Fibroblast of the conjunctiva (primary cell): ENCODE measurements at regions not wholly inside any gene's neighbourhood (a gene's known extent, or its start where the extent isn't known, plus 50 kb on each side); places are given as distances from the start of the nearest gene placed in this dataset.
"Not testable (repeated sequence)": the region's sequence is repeated elsewhere in the genome, so short reads cannot be mapped to it uniquely, and the experiment has no call there.

Experiments
- DNase-seq: peaks from one replicate; pipeline ENCODE4 v3.0.0-alpha.2; 2010; ENCODE audit warnings: low read depth

DNA sequence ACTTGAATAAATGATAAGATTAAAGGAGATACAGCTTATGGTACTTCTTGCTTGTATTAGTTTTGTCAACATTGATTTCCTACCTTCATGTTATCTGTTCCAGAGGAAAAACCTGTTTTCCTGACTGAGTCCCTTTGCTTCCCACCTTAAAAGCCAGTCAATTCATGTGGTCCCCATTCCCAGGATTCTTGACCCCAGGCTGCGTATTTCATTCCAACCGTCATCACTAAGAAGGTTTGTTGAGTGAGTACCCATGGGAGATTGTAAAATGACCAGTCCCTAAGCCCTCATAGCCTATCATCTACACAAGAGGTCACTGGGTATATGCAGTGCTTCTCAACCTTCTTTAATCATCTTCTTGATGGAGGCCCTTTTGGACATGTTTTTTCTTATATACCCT lies 52.2 kb downstream of the BEX3 start:
- no peak for DNase-seq

DNA sequence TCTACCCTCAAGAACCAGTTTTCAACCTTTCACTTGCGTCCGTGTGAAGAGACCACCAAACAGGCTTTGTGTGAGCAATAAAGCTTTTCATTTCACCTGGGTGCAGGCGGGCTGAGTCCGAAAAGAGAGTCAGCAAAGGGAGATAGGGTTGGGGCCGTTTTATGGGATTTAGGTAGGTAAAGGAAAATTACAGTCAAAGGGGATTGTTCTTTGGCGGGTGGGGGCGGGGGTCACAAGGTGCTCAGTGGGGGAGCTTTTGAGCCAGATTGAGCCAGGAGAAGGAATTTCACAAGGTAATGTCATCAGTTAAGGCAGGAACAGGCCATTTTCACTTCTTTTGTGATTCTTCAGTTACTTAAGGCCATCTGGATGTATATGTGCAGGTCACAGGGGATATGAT lies 52.7 kb downstream of the BEX3 start:
- DNase-seq: not testable (repeated sequence)

DNA sequence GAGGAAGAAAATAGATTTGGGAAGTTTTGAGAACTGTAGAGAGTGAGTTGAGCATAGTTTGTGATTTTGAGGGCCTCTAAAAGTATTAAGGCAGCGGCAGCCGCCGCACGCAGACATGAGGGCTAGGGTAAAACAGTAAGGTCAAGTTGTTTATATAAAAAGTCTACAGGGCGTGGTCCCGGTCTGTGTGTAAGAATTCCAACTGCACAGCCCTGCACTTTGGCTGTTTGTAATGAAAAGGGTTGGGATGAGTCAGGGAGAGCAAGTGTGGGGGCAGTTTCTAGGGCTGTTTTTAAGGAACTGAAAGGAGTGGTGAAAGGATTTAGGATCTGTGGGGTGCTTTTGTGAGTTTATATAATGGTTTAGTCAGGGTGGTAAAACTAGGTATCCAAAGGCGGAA lies 55.0 kb downstream of the BEX3 start:
- no peak for DNase-seq

DNA sequence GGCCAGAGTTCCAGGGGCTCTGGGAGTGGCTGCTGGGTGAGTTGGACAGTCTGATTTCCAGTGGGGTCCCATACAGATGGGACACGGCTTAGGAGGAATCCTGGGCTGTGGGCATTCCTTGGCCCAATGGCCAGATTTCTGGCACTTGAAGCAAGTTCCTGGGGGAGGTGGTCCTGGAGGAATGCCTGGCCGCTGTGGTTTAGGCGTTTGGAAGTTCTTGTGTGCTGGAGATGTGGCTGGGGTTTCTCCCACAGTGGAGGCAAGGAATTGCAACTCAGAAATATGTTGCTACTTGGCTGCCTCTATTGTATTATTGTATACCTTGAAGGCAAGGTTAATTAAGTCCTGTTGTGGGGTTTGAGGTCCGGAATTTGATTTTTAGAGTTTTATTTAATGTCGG lies 56.5 kb downstream of the BEX3 start:
- not testable (repeated sequence) for DNase-seq

DNA sequence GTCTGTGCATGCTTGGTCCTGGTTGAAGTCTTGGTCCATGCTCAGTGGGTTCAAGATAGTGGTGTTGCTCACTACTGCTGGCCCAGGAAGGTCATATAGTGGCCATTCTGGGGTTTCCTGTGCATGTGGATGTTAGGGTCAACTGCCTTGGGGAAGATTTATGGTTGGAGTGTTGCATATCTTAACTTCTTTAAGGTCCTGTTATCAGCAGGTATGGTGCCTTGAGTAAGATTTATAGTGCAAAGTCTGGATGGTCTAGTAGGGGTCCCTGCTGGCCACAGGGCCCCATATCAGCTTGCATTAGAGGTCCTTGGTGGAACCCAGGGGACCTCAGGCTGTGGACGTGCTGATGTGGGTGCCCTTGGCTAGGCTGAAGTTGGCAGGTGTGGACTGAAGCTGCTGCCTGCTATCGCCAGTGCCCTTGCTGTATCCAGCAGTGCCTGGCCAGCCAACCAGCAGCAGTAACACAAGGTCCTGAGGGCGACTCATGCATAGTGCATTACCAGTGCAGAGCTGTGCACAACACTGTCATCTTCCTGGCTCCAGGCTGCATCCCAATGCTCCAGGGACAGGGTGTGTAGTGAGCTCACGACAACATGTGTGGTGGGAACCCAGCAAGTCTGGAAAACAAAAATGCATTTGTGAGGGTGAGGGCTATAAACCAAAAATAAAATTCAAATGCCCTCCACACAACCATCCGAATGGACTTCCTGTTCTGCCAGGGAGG lies 61.0 kb downstream of the BEX3 start:
- DNase-seq: no peak

DNA sequence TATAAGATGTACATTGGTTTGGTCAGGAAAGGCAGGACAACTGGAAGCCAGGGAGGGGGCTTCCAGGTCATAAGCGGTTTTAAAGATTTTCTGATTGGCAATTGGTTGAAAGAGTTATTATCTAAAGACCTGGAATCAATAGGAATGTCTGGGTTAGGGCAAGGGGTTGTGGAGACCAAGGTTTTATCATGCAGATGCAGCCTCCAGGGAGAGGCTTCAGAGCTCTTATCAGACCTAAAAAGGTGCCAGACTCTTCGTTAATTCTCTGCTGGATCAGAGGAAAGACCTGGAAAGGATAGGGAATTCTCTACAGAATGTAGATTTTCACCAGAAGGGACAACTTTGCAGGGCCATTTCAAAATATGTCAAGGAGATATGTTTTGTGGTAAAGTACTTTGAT lies 62.8 kb downstream of the BEX3 start:
- DNase-seq: no peak

DNA sequence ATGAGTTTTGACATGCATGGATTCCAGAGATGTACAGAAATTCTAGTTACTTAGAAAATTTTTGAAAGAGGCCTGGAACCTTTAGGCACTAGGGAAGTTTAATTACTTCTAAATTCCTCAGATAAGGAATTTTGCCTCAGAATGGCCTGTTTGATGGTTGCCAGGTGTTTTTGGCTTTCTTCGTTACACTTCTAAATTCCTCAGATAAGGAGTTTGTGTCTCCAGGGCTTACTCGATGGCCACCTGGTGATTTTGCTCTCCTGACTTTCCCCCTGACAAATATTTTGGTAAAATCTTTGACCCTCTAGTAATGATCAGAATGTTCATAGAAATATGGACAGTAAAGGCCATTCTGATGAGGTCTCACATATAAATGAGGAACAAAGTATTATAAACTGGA lies 64.3 kb downstream of the BEX3 start:
- no peak for DNase-seq

DNA sequence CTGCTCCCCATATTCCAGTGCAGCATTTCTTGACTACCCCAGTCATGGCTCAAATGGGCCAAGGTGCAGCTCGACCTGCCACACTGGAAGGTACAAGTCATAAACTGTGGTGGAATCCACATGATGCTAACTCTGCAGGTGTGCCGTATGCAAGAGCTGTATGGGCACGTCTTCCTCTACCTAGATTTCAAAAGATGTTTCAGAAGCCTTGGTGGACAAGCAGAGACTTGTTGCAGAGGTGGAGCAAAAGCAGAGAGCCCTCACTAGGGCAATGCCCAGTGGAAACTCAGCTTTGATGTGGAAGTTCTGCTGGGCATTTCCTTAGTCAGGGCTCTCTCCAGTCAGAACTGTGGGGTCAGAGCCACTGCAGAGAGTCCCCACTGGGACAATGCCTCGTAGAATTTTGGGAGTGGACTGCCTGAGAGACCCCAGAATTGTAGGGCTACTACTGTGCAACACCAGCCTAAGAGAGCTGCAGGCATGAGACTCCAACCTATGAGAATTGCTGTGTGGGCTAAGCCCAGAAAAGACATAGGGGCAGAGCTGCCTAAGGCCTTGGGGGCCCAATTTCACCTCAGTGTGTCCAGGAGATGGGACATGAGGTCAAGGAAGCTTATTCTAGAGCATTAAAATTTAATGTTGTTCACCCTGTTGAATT lies 65.7 kb downstream of the BEX3 start:
- no peak for DNase-seq

DNA sequence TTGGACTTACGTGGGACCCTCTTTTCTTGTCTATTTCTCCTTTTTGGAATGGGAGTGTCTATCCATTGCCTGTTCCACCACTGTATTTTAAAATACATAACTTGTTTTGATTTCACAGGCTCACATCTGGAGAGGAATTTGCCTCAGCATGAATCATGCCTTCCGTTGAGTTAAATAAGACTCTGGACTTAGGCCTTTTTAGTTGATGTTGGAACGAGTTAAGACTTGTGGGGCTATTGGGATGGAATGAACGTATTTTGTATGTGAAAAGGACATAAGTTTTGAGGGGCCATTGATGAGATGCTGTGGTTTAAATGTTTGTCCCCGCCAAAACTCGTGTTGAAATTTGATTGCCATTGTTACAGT lies 66.2 kb downstream of the BEX3 start:
- DNase-seq: peak; percentile 61

DNA sequence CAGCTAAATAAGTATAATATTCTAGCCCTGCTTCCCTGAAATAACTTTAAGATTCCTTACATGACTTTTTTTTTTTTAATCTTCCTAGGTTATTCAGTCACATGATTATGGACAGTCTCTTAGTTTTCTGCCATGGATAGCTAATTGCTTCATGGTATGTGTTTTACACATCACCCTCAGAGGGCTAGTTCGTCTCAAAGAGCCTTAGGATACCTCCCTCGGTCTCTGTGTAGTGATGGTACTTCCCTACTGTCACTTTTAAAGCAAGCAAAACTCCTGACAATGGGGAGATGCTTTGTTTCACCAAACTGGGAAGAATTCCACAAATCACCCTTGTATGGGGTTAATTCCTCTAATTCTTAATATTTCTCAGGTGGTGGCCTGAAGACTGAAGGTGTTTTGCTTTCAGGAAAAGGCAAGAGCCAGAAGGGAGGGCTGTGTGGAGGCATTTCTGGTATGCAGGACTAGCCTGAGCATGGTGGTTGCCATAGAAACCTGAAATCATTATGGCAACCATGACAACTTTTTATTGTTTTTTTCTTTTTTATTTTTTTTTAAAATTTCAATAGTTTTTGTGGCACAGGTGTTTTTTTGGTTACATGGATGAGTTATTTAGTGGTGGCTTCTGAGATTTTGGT lies 70.4 kb downstream of the BEX3 start:
- no peak for DNase-seq
